Type B pancreatic cell (in vitro differentiated cells): ENCODE measurements at regions not wholly inside any gene's neighbourhood (a gene's known extent, or its start where the extent isn't known, plus 50 kb on each side); places are given as distances from the start of the nearest gene placed in this dataset.

Experiments used
- DNase-seq: peaks from one replicate; pipeline ENCODE4 v3.0.0; 2021; ENCODE audit warnings: mixed read lengths; ENCODE audit not compliant: unreplicated experiment; ENCODE audit errors: extremely low spot score
- H3K27ac Mint-ChIP-seq: 2 replicates; pipeline ENCODE4 v1.8.0; 2021; ENCODE audit warnings: mild to moderate bottlenecking, mixed read lengths
- H3K27me3 Mint-ChIP-seq: 2 replicates; pipeline ENCODE4 v1.8.0; 2021; ENCODE audit warnings: mixed read lengths
- H3K36me3 Mint-ChIP-seq: 2 replicates; pipeline ENCODE4 v1.8.0; 2021; ENCODE audit warnings: mixed read lengths
- H3K4me1 Mint-ChIP-seq: one replicate; pipeline ENCODE4 v1.8.0; 2021; ENCODE audit warnings: mixed read lengths; ENCODE audit not compliant: unreplicated experiment
- H3K4me3 Mint-ChIP-seq: 2 replicates; pipeline ENCODE4 v1.8.0; 2021; ENCODE audit warnings: mild to moderate bottlenecking, mixed read lengths
- H3K9me3 Mint-ChIP-seq: 2 replicates; pipeline ENCODE4 v1.8.0; 2021; ENCODE audit warnings: mixed read lengths
- CTCF ChIP-seq: fragments of 200-600 bp; sonication (generic); conservative IDR thresholded peaks from 2 replicates; pipeline ENCODE4 v1.5.0; 2021; ENCODE audit warnings: antibody characterized with exemption, mild to moderate bottlenecking

DNA sequence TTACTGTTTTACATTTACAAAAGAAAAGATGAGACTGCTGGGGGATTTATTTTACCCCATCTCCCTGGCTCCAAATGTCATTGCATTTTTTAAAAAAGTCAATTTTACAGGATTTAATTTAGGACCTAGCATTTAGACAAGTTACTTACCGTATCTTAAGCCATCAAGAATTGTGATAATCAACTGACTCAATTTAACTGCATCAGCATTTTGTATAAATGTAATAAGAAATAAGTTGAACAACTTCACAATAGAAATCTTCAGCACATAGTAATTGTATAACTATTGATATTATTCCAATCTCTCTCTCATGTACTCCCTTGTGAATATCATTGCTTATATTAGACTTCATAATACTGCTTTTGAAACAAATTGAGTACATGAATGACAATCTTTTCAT is 907.5 kb upstream of the SLC10A2 start:
- no peak for DNase-seq
- no peaks in the 10 kb centered on the region for H3K27me3 Mint-ChIP-seq
- no peaks in the 10 kb centered on the region for H3K36me3 Mint-ChIP-seq
- no peaks in the 10 kb centered on the region for H3K4me1 Mint-ChIP-seq
- TF ChIP-seq CTCF: no peak
- no peak overlapping the region for H3K4me3 Mint-ChIP-seq
- no peak overlapping the region for H3K27ac Mint-ChIP-seq
- no peaks in the 10 kb centered on the region for H3K9me3 Mint-ChIP-seq

- H3K4me1 Mint-ChIP-seq: peaks cover 6% of the 10 kb centered on the region
- no peak overlapping the region for H3K27ac Mint-ChIP-seq
- H3K4me3 Mint-ChIP-seq: no peak overlapping the region
- no peaks in the 10 kb centered on the region for H3K9me3 Mint-ChIP-seq
- no peak for TF ChIP-seq CTCF
- H3K36me3 Mint-ChIP-seq: no peaks in the 10 kb centered on the region
- DNase-seq: no peak
- no peaks in the 10 kb centered on the region for H3K27me3 Mint-ChIP-seq
Observed at GRCh38 chr13:103969520-103970050, 903.4 kb upstream of the SLC10A2 start.

GRCh38 chr13:103965506-103966243 is 899.5 kb upstream of the SLC10A2 start:
- Mint-ChIP-seq H3K27ac (no peak overlapping the region), H3K4me1 (peaks cover 11% of the 10 kb centered on the region), H3K36me3 (no peaks in the 10 kb centered on the region), H3K4me3 (no peak overlapping the region), H3K9me3 (peaks cover 9% of the 10 kb centered on the region), H3K27me3 (no peaks in the 10 kb centered on the region)
- no peak for TF ChIP-seq CTCF
- DNase-seq: no peak

GRCh38 chr13:103961784-103962183 is 895.6 kb upstream of the SLC10A2 start:
- H3K9me3 Mint-ChIP-seq: peaks cover 9% of the 10 kb centered on the region
- no peak for DNase-seq
- no peaks in the 10 kb centered on the region for H3K27me3 Mint-ChIP-seq
- H3K36me3 Mint-ChIP-seq: no peaks in the 10 kb centered on the region
- peaks cover 11% of the 10 kb centered on the region for H3K4me1 Mint-ChIP-seq
- no peak overlapping the region for H3K4me3 Mint-ChIP-seq
- no peak for TF ChIP-seq CTCF
- H3K27ac Mint-ChIP-seq: no peak overlapping the region

DNA sequence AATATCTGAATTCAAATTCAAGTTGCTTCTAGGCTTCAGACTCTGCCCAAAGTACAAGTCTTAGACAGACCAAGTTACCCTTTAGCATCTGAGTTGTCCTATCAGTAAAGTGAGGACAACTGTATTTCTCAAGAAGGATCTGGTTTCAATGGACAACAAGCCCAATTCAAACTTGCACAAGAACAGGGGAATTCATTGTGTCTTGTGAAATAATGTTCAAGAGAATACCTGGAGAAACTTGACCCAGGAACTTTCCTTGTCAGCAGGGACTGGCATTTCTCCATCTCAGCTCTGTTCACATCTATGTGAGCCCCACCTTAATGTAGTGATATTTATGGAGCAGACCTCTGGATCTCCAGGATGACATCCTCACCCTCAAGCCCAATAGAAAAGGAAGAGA is 894.9 kb upstream of the SLC10A2 start:
- no peak for DNase-seq
- Mint-ChIP-seq H3K4me3 (no peak overlapping the region), H3K36me3 (no peaks in the 10 kb centered on the region), H3K4me1 (peaks cover 11% of the 10 kb centered on the region), H3K27ac (no peak overlapping the region), H3K27me3 (no peaks in the 10 kb centered on the region), H3K9me3 (peaks cover 9% of the 10 kb centered on the region)
- TF ChIP-seq CTCF: no peak
